PFSK-1 (cell line): ENCODE measurements at regions not wholly inside any gene's neighbourhood (a gene's known extent, or its start where the extent isn't known, plus 50 kb on each side); places are given as distances from the start of the nearest gene placed in this dataset.

Source experiments
- FOXP2 ChIP-seq: optimal IDR thresholded peaks from 2 replicates; pipeline ENCODE3; 2011; ENCODE audit warnings: borderline replicate concordance, control low read depth, inconsistent platforms; ENCODE audit not compliant: insufficient read depth; ENCODE audit errors: extremely low read length, extremely low read depth
- POLR2AphosphoS5 ChIP-seq: IDR thresholded peaks from 2 replicates; pipeline ENCODE4 v1.6.1; 2012; ENCODE audit warnings: low read depth, mild to moderate bottlenecking, control low read depth, low read length, moderate library complexity
- SIN3A ChIP-seq: IDR thresholded peaks from 2 replicates; pipeline ENCODE4 v1.6.1; 2012; ENCODE audit warnings: mild to moderate bottlenecking, low read length, moderate library complexity, borderline replicate concordance; ENCODE audit not compliant: insufficient read depth
- TAF1 ChIP-seq: IDR thresholded peaks from 2 replicates; pipeline ENCODE4 v1.6.1; 2012; ENCODE audit warnings: low read length, control low read depth, borderline replicate concordance; ENCODE audit not compliant: insufficient read depth
- TF ChIP-seq, protein P1 (sequence below), 2 experiments: IDR thresholded peaks; 2 replicates each; pipeline versions ENCODE4 v1.6.1 to v1.8.0; 2011 to 2012; ENCODE audit warnings: low read depth in 2 of 2, low read length in 2 of 2, control low read depth in 1 of 2, inconsistent platforms in 1 of 2, mild to moderate bottlenecking in 1 of 2, moderate library complexity in 1 of 2; ENCODE audit not compliant: insufficient read depth in 1 of 2

GRCh38 chr5:172584638-172585037, 56.4 kb upstream of the NEURL1B start:
- TF ChIP-seq TAF1 = no peak
- TF ChIP-seq SIN3A = no peak
- TF ChIP-seq FOXP2 = no peak
- no peak for TF ChIP-seq POLR2AphosphoS5
- TF ChIP-seq, protein P1, sequence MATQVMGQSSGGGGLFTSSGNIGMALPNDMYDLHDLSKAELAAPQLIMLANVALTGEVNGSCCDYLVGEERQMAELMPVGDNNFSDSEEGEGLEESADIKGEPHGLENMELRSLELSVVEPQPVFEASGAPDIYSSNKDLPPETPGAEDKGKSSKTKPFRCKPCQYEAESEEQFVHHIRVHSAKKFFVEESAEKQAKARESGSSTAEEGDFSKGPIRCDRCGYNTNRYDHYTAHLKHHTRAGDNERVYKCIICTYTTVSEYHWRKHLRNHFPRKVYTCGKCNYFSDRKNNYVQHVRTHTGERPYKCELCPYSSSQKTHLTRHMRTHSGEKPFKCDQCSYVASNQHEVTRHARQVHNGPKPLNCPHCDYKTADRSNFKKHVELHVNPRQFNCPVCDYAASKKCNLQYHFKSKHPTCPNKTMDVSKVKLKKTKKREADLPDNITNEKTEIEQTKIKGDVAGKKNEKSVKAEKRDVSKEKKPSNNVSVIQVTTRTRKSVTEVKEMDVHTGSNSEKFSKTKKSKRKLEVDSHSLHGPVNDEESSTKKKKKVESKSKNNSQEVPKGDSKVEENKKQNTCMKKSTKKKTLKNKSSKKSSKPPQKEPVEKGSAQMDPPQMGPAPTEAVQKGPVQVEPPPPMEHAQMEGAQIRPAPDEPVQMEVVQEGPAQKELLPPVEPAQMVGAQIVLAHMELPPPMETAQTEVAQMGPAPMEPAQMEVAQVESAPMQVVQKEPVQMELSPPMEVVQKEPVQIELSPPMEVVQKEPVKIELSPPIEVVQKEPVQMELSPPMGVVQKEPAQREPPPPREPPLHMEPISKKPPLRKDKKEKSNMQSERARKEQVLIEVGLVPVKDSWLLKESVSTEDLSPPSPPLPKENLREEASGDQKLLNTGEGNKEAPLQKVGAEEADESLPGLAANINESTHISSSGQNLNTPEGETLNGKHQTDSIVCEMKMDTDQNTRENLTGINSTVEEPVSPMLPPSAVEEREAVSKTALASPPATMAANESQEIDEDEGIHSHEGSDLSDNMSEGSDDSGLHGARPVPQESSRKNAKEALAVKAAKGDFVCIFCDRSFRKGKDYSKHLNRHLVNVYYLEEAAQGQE (IDR thresholded peaks at IDR 0.05; ENCODE audit: insufficient read depth in 1 of 2, low read depth in 2 of 2, low read length in 2 of 2) = no peak

DNA sequence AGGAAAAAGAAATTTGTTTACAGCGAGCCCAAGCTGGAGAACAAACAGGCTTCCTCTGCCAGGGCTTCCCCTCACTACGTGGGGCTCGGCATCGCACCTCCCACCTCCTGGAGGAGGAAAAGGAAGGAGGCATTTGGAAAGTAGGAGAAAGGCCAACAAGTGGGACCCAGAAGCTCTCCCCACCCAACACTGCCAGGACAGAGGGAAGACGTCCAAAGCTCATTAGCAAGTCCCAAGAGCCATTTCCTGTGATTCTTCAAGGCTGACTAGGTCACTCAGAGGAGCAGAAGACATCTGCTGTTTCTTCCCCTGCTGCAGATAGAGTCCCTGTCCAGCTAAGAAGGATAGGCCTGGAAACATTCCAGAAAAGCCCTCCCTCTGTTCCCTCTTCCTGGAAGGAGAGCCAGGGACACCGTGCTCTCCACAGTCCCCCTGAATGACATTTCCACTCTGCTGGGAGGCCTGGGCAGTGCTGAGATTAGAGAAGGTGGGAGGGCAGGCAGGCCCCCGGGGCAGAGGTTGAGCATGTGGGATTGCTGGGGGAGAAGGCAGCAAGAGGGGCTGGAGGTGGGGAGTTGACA, 57.0 kb upstream of the NEURL1B start:
- TF ChIP-seq TAF1 (no peak), POLR2AphosphoS5 (no peak), SIN3A (no peak), FOXP2 (no peak)
- TF ChIP-seq, protein P1 (IDR thresholded peaks at IDR 0.05; ENCODE audit: insufficient read depth in 1 of 2, low read depth in 2 of 2, low read length in 2 of 2) = peak in 1 of 2 experiments; percentile 74; a peak in 1 of 4 replicates

DNA sequence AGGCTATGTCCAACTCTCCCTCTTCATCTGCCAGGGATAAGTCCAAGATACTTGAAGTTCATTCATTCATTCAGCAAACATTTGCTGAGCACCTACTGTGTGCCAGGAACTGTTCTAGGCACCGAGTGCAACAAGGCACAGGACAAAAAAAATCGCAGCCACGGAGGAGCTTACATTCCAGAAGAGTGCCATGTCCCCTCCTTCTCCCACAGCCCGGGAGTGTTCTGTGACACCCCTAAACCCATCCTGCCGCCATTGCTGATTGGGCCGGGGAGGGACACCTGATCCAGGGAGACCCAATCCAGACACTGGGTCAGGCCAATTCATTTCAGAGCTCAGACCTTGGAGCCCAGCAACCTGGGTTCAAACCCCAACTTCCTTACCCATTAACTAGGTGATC, 58.1 kb upstream of the NEURL1B start:
- no peak for TF ChIP-seq FOXP2
- no peak for TF ChIP-seq TAF1
- TF ChIP-seq POLR2AphosphoS5 = no peak
- TF ChIP-seq SIN3A = no peak
- TF ChIP-seq, protein P1 (IDR thresholded peaks at IDR 0.05; ENCODE audit: insufficient read depth in 1 of 2, low read depth in 2 of 2, low read length in 2 of 2) = no peak

DNA sequence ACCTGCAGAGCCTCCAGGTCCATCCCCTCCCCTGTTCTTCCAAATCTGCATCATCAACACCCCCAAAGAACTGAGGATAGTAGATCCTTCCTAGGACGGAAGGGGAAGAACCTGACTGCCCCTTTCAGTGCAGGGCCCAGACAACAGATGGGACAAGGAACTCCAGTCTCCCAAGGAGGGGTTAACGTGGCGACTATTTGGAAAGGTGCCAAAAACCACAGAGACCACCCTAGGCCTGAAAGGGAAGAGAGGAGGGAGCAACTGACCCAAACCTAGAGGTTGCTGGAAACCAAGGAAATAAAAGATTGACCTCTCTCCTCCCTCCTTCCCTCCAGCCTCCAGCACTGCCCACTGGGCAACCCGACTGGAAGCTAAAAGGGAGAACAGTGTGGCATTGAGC, 59.7 kb upstream of the NEURL1B start:
- TF ChIP-seq FOXP2 (no peak), TAF1 (no peak), SIN3A (no peak), POLR2AphosphoS5 (no peak)
- TF ChIP-seq, protein P1 (IDR thresholded peaks at IDR 0.05; ENCODE audit: insufficient read depth in 1 of 2, low read depth in 2 of 2, low read length in 2 of 2) = no peak

- TF ChIP-seq, protein P1 (IDR thresholded peaks at IDR 0.05; ENCODE audit: insufficient read depth in 1 of 2, low read depth in 2 of 2, low read length in 2 of 2) = no peak
- TF ChIP-seq POLR2AphosphoS5 (no peak), TAF1 (no peak), SIN3A (no peak), FOXP2 (no peak)
Observed at GRCh38 chr5:172579403-172579990, 61.6 kb upstream of the NEURL1B start.
